Myocyte (in vitro differentiated cells): ENCODE measurements at regions not wholly inside any gene's neighbourhood (a gene's known extent, or its start where the extent isn't known, plus 50 kb on each side); places are given as distances from the start of the nearest gene placed in this dataset.
A peak's percentile ranks its signal among the peaks of the same experiment; 100 is the strongest.
"Not testable (repeated sequence)": the region's sequence is repeated elsewhere in the genome, so short reads cannot be mapped to it uniquely, and the experiment has no call there.

Experiments used
- DNase-seq: peaks from one replicate; pipeline ENCODE4 v3.0.0-alpha.2; 2012; ENCODE audit warnings: low read depth

DNA sequence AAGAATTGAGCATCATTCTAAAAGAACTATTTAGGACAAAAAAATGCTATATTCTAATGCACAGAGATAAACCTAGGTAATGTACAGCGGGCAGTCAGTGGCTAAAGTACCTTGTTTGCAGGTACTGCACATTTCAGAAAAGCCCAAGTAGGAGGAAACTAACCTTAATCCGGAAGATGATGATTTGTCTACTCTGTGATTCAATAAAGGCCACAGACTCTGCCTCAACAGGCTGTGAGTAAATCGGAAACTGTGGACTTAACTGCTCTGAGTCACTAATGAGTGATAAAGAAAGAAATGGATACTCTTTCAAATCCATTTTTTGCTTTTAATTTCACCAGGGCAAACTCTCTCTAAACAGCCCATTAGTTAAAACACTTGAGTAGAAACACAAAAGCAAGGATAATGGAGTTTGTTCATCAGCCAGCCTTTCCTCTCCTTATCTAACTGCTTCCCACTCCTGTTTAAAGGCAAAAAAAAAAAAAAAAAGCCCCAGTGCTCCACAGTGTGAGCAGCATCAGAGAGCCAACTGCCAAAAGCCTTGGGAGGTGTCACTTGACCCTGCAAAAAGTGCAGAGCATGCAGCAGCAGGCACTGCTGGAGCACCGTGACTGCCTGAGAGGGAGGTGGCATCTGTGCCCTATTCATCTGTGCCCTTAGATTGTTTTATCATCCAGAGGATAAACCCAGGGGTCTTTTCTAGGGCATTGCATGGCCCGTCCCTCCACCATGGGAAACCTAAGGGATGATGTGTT is 187.7 kb downstream of the SATB1 start:
- DNase-seq, result peak; percentile 22

DNA sequence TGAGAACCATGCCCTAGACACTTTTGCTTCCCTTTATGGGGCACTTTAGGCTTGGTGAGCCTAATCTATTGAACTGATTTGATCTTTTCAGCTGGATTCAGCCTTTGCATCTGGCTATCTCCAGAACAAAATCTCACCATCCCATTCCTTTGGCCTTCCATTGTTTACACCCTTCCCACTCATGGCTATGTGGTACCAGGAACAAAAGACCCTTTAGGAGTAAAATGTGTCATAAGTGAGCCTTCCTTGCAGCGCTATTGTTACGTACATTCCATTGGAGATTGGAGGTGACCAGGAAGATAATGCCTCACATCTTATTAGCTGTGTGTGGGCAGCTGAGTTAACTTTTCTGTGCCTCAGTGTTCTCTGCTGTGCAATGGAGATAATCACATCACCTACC is 188.4 kb downstream of the SATB1 start:
- DNase-seq, result no peak

DNA sequence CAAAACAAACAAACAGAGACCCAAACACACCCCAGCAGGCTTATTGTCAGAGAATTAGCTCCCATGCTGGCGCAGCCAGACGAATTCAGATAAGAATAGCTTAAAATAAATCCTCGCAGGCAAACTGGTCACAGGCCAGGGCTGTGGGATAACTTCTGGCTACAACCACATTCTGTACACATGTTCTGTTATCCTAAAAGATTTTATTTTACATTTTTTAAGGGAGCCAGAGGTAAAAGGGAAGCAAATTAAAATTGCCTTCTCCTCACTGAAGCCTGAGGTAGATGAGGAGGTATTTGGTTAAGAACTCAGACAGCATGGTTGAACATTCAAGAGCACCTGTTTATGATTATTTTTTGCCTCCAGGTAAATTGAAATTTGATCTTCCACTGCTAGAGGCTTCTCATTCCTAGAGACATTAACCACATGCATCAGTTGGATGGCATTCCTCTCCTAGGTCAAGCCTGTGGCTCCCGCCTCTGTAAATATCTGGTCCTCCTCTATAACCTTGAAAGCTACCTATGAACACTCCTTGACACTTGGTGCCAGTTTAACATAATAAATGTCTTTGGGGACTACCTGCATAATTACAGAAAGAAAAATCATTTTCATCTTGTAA is 190.3 kb downstream of the SATB1 start:
- DNase-seq, result no peak

DNA sequence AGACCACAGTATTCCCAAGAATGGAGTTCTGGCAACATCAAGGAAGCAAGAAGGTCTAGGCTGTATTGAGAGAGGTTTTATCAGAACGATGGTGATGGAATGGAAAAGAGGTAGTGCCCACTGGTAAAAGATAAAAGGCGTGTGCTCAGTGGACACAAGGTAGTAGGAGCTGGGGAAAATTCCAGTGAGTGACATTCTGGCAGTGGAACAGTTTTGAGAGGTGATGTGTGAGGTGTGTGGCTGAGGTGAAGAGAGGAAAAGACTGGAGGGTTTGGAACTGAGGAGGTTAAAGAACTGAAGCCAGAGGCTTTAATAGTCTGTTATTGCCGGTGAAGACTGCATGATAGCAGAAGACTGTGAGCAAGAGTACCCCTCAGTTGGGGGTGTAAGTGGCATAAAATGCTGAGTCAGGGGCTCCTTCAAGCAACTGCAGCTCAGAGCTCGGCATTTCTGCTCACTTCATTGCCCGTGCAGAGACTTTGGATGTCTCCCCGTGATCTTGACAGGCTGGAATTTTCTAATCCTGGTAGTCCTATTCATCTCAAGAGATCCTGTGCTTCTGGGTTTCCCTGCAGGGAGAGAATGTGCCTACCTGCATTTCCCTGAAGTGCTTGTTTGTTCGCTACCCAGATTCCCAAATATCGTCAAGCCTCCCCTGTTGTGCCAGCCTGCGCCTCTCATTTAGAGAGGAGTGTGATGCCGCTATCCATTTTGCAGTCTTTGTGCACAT is 191.0 kb downstream of the SATB1 start:
- DNase-seq, result no peak

DNA sequence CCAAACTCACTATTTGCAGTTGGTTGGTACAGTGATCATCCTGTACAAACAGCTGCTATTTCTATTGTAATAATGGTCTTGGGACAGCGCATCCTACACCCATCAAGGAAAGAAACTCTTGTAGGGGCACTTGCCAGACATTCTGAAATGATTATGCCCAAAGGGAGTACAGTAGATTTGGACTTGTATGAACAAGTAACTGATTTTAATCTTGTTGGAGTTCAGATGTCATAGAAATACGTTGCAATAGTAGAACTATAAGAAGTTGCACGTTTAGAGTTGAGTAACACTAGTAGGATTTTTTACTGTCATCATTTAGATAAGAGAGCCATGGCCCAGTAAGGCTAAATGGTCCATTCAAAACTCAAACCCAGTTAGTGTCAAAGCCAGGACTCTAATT is 192.8 kb downstream of the SATB1 start:
- DNase-seq, result no peak

DNA sequence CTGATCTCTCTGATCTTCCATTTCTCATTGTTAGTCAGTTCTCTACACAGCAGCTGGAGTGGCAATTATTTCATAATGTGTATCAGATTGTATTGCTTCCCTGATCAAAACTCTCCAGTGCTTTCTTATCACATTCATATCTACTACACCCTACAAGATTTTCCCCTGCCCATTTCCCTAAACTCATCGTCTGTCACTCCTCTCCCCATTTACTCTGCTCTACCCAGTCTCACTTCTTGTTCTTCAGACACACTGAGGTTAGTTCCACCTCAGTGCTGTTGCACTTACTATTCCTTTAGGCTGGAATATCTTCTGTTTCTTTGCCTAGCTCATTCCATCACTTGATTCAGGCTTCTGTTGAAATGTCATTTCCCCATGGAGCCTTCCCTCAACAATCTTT is 197.1 kb downstream of the SATB1 start:
- DNase-seq, result no peak

DNA sequence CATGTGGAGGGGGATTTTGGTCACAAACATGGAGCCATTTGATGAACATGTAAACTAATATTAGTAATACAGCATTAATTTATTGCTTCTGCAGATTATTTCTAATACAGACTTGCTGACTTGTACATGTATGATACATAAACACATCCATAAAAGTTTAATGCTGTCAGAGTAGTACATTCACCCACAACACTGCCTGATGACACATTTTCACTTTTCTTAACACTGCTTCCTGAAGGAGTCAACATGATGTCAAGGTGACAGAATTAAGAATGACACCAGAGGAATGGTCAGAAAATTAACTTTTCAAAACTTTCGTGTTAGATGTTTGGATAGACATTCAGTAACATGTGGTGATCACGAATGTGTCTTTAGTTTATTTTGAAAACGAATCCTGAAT is 199.4 kb downstream of the SATB1 start:
- no peak for DNase-seq

DNA sequence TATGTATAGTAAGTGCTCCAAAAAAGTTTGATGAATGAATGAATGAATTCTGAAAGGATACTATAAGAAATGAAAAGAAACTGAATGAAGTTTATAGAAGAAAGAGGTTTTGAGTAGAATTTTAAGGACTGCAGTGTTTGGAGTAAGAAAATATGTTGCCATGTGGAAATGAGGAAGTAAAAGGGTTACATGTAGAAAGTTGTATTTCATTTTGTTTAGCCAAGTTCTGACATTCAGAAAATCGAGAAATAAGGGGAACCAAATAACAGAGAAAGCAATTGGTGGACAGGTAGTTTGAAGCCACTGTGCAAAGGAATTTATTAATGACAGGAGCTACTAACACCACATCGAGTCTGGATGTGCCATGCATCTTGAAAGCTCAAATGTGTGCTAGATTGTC is 200.7 kb downstream of the SATB1 start:
- no peak for DNase-seq

DNA sequence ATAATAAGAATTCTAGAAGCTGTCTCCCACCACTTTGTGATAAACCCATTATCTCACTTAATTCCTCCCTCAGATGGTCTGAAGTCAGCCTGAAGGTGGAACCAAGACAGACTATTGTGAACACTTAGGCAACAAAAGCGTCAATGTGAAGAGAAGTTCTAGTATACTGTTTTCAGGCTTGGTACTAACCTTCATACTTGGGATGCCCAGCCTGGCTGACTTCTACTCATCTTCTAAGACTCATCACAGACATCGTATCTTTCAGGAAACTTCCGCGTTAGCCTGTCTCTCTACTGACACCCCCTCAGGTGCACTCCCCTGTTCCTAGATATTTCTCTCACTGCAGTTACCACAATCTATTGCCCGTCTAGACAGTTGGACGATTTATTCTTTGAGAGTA is 201.2 kb downstream of the SATB1 start:
- DNase-seq, result no peak

DNA sequence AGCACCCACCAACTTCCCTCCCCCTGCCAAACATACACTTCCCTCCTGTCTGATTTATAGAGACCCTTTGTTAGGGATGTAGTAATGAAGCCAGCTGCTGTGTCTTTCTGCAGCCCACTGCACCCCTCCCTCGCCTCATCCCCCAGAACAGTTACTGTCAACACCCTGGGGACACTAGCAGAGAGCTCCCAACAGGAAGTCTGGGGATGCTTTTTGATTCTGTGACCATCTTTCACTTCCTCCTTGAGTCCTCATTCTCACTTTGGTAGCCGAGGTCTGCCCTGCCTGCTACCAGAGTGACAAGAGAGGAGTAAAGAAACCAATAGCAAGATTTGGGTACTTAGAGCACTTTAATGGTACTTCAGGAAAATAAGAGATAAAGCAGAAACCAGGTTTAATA is 201.6 kb downstream of the SATB1 start:
- no peak for DNase-seq

DNA sequence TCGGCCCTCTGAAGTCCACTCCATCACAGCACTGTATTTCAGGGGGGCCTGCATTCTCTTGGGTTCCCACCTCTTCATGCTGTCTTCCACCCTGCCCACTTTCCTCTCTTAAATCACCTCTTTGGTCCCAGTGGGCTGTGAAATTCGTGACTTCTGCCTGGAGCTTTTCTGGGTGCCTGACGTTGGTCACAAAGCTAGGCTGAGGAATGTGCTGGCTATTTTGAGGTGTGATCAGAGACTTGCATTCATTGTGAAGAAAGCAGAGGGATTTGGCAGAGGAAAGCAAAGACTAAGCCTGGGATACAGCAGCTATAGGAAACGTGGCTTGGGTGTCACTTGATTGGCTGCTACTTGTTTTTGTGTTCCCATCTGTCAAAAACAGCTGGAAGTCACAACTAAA is 202.5 kb downstream of the SATB1 start:
- no peak for DNase-seq

DNA sequence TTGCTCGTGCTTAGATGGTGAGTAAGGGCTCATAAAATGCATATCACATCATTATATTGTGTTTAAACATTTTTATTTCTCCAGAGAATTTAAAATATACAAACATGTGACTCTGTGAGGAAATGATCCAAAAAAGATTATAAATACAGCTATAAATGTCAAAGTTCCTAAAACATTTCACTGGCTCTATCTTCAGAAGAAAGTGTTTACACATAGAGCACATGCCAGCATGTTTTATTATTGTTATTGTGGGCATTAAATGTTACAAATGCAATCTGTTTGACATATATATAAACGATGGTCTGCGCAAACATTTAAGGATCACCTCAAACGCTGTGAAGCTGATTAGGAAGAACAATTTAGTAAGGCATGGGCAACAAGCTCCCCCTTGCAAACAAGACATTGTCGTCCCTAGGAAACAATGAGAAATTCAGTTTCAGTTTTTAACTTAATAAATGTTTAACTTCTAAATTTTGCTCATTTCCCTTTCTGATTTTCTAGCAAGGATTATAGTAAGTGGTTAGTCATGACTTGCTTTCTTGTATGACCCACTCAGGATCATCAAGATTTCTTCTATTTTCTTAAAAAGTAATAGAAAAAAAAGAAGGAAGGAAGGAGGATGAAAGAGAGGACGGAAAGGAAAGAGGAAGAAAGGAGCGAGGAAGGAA is 207.5 kb downstream of the SATB1 start:
- DNase-seq, result no peak

DNA sequence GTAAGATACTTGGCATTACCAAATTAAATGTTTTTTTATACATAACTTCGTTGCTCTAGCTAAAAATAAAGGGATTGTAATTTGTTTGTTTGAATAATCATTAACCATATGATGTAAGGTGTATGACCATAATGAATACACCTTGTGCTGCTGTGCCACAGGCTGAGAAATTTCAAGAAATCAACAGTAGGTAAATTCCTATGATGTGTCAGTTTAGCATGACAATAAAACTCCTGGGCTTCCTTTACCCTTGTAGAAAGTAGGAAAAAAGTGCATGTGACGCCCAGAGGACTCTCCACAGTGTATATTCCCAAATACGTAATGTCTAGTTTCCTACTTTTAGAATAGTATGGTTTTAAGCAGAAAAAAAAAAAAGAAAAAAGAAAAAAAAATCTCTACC is 208.1 kb downstream of the SATB1 start:
- DNase-seq, result no peak

DNA sequence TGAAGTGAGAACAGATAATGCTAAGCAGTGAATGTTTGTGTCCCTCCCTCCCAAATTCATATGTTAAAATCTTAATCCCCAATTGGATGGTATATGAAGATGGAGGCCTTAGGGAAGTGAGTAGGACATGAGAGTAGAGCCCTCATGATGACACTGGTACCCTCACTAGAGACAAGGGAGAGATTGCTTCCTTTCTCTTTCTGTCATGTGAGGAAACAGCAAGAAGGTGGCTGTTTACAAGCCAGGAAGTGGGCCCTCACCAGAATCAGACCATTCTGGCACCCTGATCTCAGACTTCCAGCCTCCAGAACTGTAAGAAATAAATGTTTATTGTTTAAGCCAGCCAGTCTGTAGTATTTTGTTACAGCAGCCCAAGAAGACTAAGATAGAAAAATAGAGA is 209.5 kb downstream of the SATB1 start:
- no peak for DNase-seq

DNA sequence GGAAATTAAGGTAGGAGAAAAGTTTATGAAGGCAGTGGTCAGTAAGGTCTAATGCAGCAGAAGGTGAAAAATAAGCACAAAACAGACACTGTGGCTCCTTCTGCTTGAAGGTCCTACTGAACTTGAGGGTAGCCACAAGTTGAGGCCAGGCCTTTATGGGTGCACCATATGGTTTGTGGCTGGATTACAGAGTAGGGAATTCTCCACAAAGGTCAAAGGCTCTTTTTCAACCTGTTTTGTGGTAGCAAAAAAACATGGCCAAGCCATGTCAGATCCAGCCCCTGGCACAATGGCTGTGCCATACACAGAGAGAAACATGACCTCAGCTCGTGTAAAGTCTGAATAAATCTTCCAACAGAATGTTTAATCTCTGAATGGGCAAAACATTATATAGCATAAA is 214.0 kb downstream of the SATB1 start:
- DNase-seq, result peak; percentile 78

DNA sequence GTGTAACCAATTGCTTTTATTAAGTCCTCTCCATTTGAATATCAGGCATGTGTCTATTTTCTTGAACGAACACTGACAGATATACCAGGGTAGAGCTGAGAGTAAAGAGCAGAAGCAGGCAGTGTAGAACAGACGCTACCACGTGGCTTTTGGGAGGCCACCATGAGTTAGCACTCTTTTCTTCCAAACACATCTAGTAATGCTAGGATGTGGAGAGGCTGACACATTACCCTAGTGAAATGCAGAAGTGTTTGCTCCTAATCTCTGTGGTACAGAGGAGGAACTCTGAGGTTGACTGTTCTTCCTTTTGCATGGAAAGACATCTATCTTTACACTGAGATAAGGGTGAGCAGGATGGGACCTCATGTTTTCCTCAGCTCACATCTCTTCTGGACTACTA is 216.3 kb downstream of the SATB1 start:
- no peak for DNase-seq

DNA sequence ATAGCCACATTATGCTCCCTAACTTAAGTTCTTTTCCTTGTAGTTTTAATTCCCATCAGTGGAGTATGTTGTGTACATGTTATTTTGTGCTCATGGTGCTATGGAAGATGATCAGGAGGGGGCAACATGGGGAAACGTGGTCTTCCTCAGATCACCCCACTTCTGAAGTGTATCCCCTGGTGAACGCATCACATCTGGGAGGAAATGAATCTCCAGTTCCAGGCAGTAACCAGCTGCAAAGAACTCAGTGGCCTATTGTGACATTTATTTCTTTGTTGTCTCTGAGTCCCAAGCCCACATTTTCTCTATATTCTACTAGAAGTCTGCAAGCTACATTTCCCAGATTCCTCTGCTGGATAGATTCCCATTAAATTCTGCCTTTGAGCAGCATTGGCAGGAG is 217.0 kb downstream of the SATB1 start:
- DNase-seq, result no peak

DNA sequence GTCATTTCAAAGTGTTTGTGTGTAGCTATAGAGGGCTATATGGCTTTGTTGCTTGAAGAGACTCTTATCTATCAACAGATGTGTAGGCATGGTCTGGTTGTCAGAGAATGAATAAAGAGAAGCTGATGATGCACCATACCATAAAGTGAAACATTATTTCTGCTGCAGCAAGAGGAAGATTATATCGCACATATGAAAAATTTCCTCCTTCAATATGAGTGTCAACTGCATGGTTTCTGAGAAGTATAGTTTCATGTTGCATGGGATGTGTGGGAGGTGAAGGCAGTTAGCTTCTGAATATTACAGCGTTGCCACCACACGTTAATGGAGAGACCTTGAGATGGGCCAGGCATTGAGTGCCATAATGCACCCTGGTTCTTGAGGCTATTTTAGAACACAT is 217.9 kb downstream of the SATB1 start:
- no peak for DNase-seq

DNA sequence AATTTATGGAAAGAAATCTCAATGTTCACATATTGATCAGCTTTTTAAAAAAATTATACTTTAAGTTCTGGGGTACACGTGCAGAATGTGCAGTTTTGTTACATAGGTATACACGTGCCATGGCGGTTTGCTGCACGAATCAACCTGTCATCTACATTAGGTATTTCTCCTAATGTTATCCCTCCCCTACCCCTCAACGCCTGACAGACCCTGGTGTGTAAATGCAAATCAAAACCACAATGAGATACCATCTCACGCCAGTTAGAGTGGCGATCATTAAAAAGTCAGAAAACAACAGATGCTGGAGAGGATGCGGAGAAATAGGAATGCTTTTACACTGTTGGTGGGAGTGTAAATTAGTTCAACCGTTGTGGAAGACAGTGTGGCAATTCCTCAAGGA is 219.4 kb downstream of the SATB1 start:
- not testable (repeated sequence) for DNase-seq

DNA sequence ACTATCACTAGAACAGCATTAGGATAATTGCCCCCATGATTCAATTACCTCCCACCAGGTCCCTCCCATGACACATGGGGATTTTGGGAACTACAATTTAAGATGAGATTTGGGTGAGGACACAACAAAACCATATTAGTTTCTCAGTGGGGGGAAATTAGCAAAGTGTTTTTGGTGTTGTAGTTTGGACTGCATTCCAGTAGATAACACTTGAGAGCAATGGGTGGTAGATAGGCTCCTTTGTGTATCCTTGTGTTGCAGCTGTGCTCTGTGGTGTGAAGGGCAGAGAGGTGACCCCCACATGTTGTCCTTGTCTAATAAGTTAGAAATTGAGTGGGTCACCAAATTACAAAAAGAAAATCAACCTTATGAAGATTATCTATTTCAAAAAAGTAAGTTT is 223.8 kb downstream of the SATB1 start:
- no peak for DNase-seq

DNA sequence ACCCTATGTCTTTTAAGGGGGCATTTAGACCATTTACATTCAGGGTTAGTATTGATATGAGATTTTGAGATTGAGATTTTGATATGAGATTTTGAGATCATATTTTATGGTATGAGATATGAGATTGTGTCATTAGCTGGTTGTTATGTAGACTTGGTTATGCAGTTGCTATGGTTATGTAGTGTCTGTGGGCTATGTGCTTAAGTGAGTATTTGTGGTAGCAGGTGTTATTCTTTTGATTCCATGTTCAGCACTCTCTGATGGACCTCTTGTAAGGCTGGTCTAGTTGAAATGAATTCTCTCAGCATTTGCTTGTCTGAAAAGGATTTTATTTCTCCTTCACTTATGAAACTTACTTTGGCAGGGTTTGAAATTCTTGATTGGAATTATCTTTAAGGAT is 225.4 kb downstream of the SATB1 start:
- no peak for DNase-seq

DNA sequence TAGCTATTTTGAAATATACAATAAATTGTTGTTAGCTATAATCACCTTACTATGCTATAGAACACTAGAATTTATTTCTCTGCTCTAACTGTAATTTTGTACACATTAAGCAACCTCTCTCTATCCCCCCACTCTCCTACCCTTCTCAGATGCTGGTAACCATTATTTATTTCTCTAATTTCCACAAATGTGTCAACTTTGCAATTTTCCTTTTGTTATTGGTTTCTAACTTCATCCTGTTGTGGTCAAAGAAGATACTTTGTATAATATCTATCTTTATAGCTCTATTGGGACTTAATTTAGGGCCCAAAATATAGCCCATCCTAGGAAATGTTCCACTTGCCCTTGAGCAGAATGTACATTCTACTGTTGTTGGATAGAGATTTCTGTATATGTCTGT is 229.3 kb downstream of the SATB1 start:
- no peak for DNase-seq
